GM23338 (cell line): ENCODE measurements at regions not wholly inside any gene's neighbourhood (a gene's known extent, or its start where the extent isn't known, plus 50 kb on each side); places are given as distances from the start of the nearest gene placed in this dataset.
"Not testable (repeated sequence)": the region's sequence is repeated elsewhere in the genome, so short reads cannot be mapped to it uniquely, and the experiment has no call there.

Experiments
- ATAC-seq: fragments of 200-7000 bp; cut with Tn5 transposase; 3 replicates; pipeline ENCODE4 v1.9.1; 2020
- DNase-seq: peaks from one replicate; pipeline ENCODE4 v3.0.0-alpha.2; 2015; ENCODE audit warnings: low spot score
- H2AFZ ChIP-seq: fragments of 200-600 bp; sonication (generic); 2 replicates; pipeline ENCODE4 v1.8.0; 2016; ENCODE audit warnings: antibody characterized with exemption, mild to moderate bottlenecking, moderate library complexity
- H3F3A ChIP-seq: fragments of 200-600 bp; sonication (generic); replicated peaks from 2 replicates; pipeline ENCODE4 v1.8.0; 2017; ENCODE audit warnings: antibody characterized with exemption, mixed run types, low read depth
- H3K27ac ChIP-seq: fragments of 200-600 bp; sonication (generic); 2 replicates; pipeline ENCODE4 v1.6.1; 2016; ENCODE audit warnings: low read depth
- H3K27me3 ChIP-seq: fragments of 200-600 bp; sonication (generic); 2 replicates; pipeline ENCODE4 v1.8.0; 2016; ENCODE audit warnings: mild to moderate bottlenecking, mixed run types, moderate library complexity; ENCODE audit not compliant: insufficient read depth
- H3K36me3 ChIP-seq: fragments of 200-600 bp; sonication (generic); 2 replicates; pipeline ENCODE4 v1.8.0; 2016; ENCODE audit warnings: mild to moderate bottlenecking; ENCODE audit not compliant: insufficient read depth
- H3K4me1 ChIP-seq: fragments of 200-600 bp; sonication (generic); 2 replicates; pipeline ENCODE4 v1.8.0; 2016; ENCODE audit warnings: mild to moderate bottlenecking, moderate library complexity; ENCODE audit not compliant: insufficient read depth
- H3K4me2 ChIP-seq: fragments of 200-600 bp; sonication (generic); 2 replicates; pipeline ENCODE4 v1.7.1; 2017; ENCODE audit warnings: mixed run types
- H3K4me3 ChIP-seq: fragments of 200-600 bp; sonication (generic); 2 replicates; pipeline ENCODE4 v1.6.1; 2016; ENCODE audit warnings: mixed run types
- H3K79me2 ChIP-seq: fragments of 200-600 bp; sonication (generic); replicated peaks from 2 replicates; pipeline ENCODE4 v1.8.0; 2017; ENCODE audit warnings: mild to moderate bottlenecking; ENCODE audit not compliant: insufficient read depth
- H3K9me2 ChIP-seq: fragments of 200-600 bp; sonication (generic); 2 replicates; pipeline ENCODE4 v1.8.0; 2017; ENCODE audit not compliant: insufficient read depth
- H4K20me1 ChIP-seq: fragments of 200-600 bp; sonication (generic); replicated peaks from 2 replicates; pipeline ENCODE4 v1.8.0; 2017; ENCODE audit warnings: mild to moderate bottlenecking; ENCODE audit not compliant: insufficient read depth
- H3K27ac Mint-ChIP-seq: 2 replicates; pipeline ENCODE4 v1.8.0; 2020; ENCODE audit warnings: inconsistent platforms, mild to moderate bottlenecking, moderate library complexity, mixed read lengths
- H3K27me3 Mint-ChIP-seq: 3 replicates; pipeline ENCODE4 v1.8.0; 2022; ENCODE audit warnings: low read depth, mild to moderate bottlenecking, moderate library complexity, mixed read lengths, inconsistent platforms; ENCODE audit not compliant: insufficient read depth, poor library complexity
- H3K36me3 Mint-ChIP-seq: 3 replicates; pipeline ENCODE4 v1.8.0; 2021; ENCODE audit warnings: low read depth, mild to moderate bottlenecking, inconsistent platforms, moderate library complexity, mixed read lengths
- H3K4me1 Mint-ChIP-seq: 3 replicates; pipeline ENCODE4 v1.8.0; 2020; ENCODE audit warnings: mild to moderate bottlenecking, inconsistent platforms, mixed read lengths
- H3K4me3 Mint-ChIP-seq: 3 replicates; pipeline ENCODE4 v1.8.0; 2021; ENCODE audit warnings: moderate library complexity, mild to moderate bottlenecking, inconsistent platforms, mixed read lengths
- H3K9me3 Mint-ChIP-seq: 3 replicates; pipeline ENCODE4 v1.8.0; 2020; ENCODE audit warnings: moderate library complexity, mild to moderate bottlenecking, inconsistent platforms, mixed read lengths
- NANOG ChIP-seq: IDR thresholded peaks from 2 replicates; pipeline ENCODE4 v1.6.1; 2016; ENCODE audit warnings: antibody characterized with exemption, borderline replicate concordance
- TF ChIP-seq, protein P1 (sequence below): fragments of 250-450 bp; sonication (Bioruptor Pico); IDR thresholded peaks from 2 replicates; pipeline ENCODE4 v1.5.0; 2020; ENCODE audit warnings: mild to moderate bottlenecking, moderate library complexity

DNA sequence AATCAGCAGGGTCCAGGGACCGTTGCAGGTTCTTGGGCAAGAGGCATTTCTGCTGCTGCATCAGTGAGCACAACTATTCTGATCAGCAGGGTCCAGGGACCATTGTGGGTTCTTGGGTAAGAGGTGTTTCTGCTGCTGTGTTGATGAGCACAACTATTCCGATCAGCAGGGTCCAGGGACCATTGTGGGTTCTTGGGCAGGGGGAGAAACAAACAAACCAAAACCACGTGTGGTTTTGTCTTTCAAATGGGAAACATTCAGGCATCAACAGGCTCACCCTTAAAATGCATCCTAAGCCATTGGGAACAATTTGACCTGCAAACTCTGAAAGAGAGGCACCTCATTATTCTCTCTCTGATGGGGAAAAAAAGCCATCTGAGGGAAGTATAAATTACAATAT lies 377.4 kb downstream of the OMA1 start:
- not testable (repeated sequence) for H3K79me2 ChIP-seq, H3K27me3 Mint-ChIP-seq, H3F3A ChIP-seq, ATAC-seq, H3K27ac Mint-ChIP-seq, H3K27me3 ChIP-seq, H2AFZ ChIP-seq, H3K9me2 ChIP-seq, H3K4me3 Mint-ChIP-seq, H3K27ac ChIP-seq, H3K4me3 ChIP-seq, H3K36me3 ChIP-seq, H4K20me1 ChIP-seq
- peak overlapping the region; percentile 55; the same call in 1 of the 2 replicates for H3K4me2 ChIP-seq
- Mint-ChIP-seq H3K36me3 (peaks cover 31% of the 10 kb centered on the region), H3K9me3 (peaks cover 35% of the 10 kb centered on the region), H3K4me1 (peaks cover 23% of the 10 kb centered on the region)
- peak; percentile 22 for DNase-seq
- H3K4me1 ChIP-seq = peaks cover 14% of the 10 kb centered on the region
- TF ChIP-seq NANOG = peak; percentile 68; the same call in 1 of the 2 replicates
- TF ChIP-seq, protein P1, sequence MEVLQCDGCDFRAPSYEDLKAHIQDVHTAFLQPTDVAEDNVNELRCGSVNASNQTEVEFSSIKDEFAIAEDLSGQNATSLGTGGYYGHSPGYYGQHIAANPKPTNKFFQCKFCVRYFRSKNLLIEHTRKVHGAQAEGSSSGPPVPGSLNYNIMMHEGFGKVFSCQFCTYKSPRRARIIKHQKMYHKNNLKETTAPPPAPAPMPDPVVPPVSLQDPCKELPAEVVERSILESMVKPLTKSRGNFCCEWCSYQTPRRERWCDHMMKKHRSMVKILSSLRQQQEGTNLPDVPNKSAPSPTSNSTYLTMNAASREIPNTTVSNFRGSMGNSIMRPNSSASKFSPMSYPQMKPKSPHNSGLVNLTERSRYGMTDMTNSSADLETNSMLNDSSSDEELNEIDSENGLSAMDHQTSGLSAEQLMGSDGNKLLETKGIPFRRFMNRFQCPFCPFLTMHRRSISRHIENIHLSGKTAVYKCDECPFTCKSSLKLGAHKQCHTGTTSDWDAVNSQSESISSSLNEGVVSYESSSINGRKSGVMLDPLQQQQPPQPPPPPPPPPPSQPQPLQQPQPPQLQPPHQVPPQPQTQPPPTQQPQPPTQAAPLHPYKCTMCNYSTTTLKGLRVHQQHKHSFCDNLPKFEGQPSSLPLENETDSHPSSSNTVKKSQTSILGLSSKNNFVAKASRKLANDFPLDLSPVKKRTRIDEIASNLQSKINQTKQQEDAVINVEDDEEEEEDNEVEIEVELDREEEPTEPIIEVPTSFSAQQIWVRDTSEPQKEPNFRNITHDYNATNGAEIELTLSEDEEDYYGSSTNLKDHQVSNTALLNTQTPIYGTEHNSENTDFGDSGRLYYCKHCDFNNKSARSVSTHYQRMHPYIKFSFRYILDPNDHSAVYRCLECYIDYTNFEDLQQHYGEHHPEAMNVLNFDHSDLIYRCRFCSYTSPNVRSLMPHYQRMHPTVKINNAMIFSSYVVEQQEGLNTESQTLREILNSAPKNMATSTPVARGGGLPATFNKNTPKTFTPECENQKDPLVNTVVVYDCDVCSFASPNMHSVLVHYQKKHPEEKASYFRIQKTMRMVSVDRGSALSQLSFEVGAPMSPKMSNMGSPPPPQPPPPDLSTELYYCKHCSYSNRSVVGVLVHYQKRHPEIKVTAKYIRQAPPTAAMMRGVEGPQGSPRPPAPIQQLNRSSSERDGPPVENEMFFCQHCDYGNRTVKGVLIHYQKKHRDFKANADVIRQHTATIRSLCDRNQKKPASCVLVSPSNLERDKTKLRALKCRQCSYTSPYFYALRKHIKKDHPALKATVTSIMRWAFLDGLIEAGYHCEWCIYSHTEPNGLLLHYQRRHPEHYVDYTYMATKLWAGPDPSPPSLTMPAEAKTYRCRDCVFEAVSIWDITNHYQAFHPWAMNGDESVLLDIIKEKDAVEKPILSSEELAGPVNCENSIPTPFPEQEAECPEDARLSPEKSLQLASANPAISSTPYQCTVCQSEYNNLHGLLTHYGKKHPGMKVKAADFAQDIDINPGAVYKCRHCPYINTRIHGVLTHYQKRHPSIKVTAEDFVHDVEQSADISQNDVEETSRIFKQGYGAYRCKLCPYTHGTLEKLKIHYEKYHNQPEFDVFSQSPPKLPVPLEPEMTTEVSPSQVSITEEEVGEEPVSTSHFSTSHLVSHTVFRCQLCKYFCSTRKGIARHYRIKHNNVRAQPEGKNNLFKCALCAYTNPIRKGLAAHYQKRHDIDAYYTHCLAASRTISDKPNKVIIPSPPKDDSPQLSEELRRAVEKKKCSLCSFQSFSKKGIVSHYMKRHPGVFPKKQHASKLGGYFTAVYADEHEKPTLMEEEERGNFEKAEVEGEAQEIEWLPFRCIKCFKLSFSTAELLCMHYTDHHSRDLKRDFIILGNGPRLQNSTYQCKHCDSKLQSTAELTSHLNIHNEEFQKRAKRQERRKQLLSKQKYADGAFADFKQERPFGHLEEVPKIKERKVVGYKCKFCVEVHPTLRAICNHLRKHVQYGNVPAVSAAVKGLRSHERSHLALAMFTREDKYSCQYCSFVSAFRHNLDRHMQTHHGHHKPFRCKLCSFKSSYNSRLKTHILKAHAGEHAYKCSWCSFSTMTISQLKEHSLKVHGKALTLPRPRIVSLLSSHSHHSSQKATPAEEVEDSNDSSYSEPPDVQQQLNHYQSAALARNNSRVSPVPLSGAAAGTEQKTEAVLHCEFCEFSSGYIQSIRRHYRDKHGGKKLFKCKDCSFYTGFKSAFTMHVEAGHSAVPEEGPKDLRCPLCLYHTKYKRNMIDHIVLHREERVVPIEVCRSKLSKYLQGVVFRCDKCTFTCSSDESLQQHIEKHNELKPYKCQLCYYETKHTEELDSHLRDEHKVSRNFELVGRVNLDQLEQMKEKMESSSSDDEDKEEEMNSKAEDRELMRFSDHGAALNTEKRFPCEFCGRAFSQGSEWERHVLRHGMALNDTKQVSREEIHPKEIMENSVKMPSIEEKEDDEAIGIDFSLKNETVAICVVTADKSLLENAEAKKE (CRISPR knock-in tag) = peak; percentile 71; the same call in 1 of the 2 replicates

- H2AFZ ChIP-seq, H3K36me3 ChIP-seq, H3K4me2 ChIP-seq, H3K4me3 ChIP-seq, H3K9me2 ChIP-seq, H3F3A ChIP-seq, H4K20me1 ChIP-seq, H3K27me3 ChIP-seq, H3K4me3 Mint-ChIP-seq, DNase-seq, H3K27me3 Mint-ChIP-seq, H3K79me2 ChIP-seq, H3K27ac Mint-ChIP-seq, H3K27ac ChIP-seq, ATAC-seq: not testable (repeated sequence)
- Mint-ChIP-seq H3K4me1 (peaks cover 25% of the 10 kb centered on the region), H3K36me3 (peaks cover 26% of the 10 kb centered on the region), H3K9me3 (peaks cover 33% of the 10 kb centered on the region)
- H3K4me1 ChIP-seq = peaks cover 14% of the 10 kb centered on the region
These were observed 379.4 kb downstream of the OMA1 start for GRCh38 chr1:58167131-58167530.
